ENCODE measurements at regions not wholly inside any gene's neighbourhood (a gene's known extent, or its start where the extent isn't known, plus 50 kb on each side); places are given as distances from the start of the nearest gene placed in this dataset.

GRCh38 chr1:201647094-201647493 lies 108.2 kb downstream of the NAV1 start (continued):
- no peak for TF ChIP-seq CHD7 (IDR thresholded peaks at IDR 0.05; ENCODE audit: insufficient replicate concordance, low read length)
- no peak for TF ChIP-seq JUN (IDR thresholded peaks at IDR 0.05; ENCODE audit: low read depth, low read length)
- TF ChIP-seq SIX5 (IDR thresholded peaks at IDR 0.05; ENCODE audit: low read depth, low read length), result no peak
- TF ChIP-seq CREB1 (IDR thresholded peaks at IDR 0.05), result no peak

Data from H1 (cell line).